IPS-15b (cell line): ENCODE measurements at regions not wholly inside any gene's neighbourhood (a gene's known extent, or its start where the extent isn't known, plus 50 kb on each side); places are given as distances from the start of the nearest gene placed in this dataset.

Experiments
- H3K27me3 ChIP-seq: one replicate; pipeline ENCODE4 v1.6.1; 2013; ENCODE audit warnings: low read length; ENCODE audit not compliant: control insufficient read depth, insufficient read depth
- H3K36me3 ChIP-seq: one replicate; pipeline ENCODE4 v1.6.1; 2013; ENCODE audit warnings: low read length; ENCODE audit not compliant: control insufficient read depth, insufficient read depth
- H3K4me1 ChIP-seq: one replicate; pipeline ENCODE4 v1.6.1; 2013; ENCODE audit warnings: mild to moderate bottlenecking, low read length; ENCODE audit not compliant: control insufficient read depth, insufficient read depth
- H3K4me3 ChIP-seq: one replicate; pipeline ENCODE4 v1.5.1; 2013; ENCODE audit warnings: low read depth, low read length
- H3K9ac ChIP-seq: one replicate; pipeline ENCODE4 v1.6.1; 2013; ENCODE audit warnings: low read depth, mild to moderate bottlenecking, low read length
- H3K9me3 ChIP-seq: one replicate; pipeline ENCODE4 v1.6.1; 2013; ENCODE audit warnings: mild to moderate bottlenecking, low read length; ENCODE audit not compliant: control insufficient read depth, insufficient read depth

- no peaks in the 10 kb centered on the region for H3K36me3 ChIP-seq
These were observed 101.1 kb upstream of the PLCB4 start for GRCh38 chr20:8967641-8968245.

GRCh38 chr20:8969146-8969583 is 99.7 kb upstream of the PLCB4 start:
- no peak overlapping the region for H3K4me3 ChIP-seq
- no peaks in the 10 kb centered on the region for H3K36me3 ChIP-seq
- no peaks in the 10 kb centered on the region for H3K27me3 ChIP-seq
- H3K9ac ChIP-seq: no peak overlapping the region
- H3K4me1 ChIP-seq: peaks cover 6% of the 10 kb centered on the region
- H3K9me3 ChIP-seq: no peaks in the 10 kb centered on the region

More at GRCh38 chr20:8967641-8968245, 101.1 kb upstream of the PLCB4 start:
- Histone ChIP-seq H3K9me3 (no peaks in the 10 kb centered on the region), H3K9ac (no peak overlapping the region), H3K4me1 (no peaks in the 10 kb centered on the region), H3K4me3 (no peak overlapping the region), H3K27me3 (no peaks in the 10 kb centered on the region)

- Histone ChIP-seq H3K36me3 (no peaks in the 10 kb centered on the region), H3K9me3 (no peaks in the 10 kb centered on the region), H3K27me3 (no peaks in the 10 kb centered on the region), H3K4me3 (no peak overlapping the region), H3K4me1 (peaks cover 6% of the 10 kb centered on the region), H3K9ac (no peak overlapping the region)
These were observed 97.1 kb upstream of the PLCB4 start for GRCh38 chr20:8971669-8972316.

GRCh38 chr20:8972963-8973705 is 95.8 kb upstream of the PLCB4 start:
- Histone ChIP-seq H3K4me1 (peaks cover 6% of the 10 kb centered on the region), H3K4me3 (no peak overlapping the region), H3K9ac (peak overlapping the region; percentile 10), H3K9me3 (no peaks in the 10 kb centered on the region), H3K27me3 (no peaks in the 10 kb centered on the region), H3K36me3 (no peaks in the 10 kb centered on the region)

- H3K36me3 ChIP-seq: no peaks in the 10 kb centered on the region
- peaks cover 6% of the 10 kb centered on the region for H3K4me1 ChIP-seq
- no peaks in the 10 kb centered on the region for H3K9me3 ChIP-seq
- H3K4me3 ChIP-seq: no peak overlapping the region
- H3K9ac ChIP-seq: no peak overlapping the region
- no peaks in the 10 kb centered on the region for H3K27me3 ChIP-seq
These were observed 94.7 kb upstream of the PLCB4 start for GRCh38 chr20:8974009-8974708.

- Histone ChIP-seq H3K4me3 (no peak overlapping the region), H3K36me3 (no peaks in the 10 kb centered on the region), H3K9me3 (no peaks in the 10 kb centered on the region), H3K9ac (no peak overlapping the region), H3K27me3 (no peaks in the 10 kb centered on the region), H3K4me1 (no peaks in the 10 kb centered on the region)
These were observed 87.4 kb upstream of the PLCB4 start for GRCh38 chr20:8981482-8981881.

GRCh38 chr20:8983478-8984345 is 85.2 kb upstream of the PLCB4 start:
- H3K36me3 ChIP-seq: no peaks in the 10 kb centered on the region
- H3K4me3 ChIP-seq: no peak overlapping the region
- H3K4me1 ChIP-seq: no peaks in the 10 kb centered on the region
- H3K27me3 ChIP-seq: no peaks in the 10 kb centered on the region
- H3K9ac ChIP-seq: no peak overlapping the region
- H3K9me3 ChIP-seq: no peaks in the 10 kb centered on the region

- H3K36me3 ChIP-seq: no peaks in the 10 kb centered on the region
- H3K9ac ChIP-seq: no peak overlapping the region
- no peaks in the 10 kb centered on the region for H3K9me3 ChIP-seq
- H3K4me1 ChIP-seq: no peaks in the 10 kb centered on the region
- H3K4me3 ChIP-seq: no peak overlapping the region
- no peaks in the 10 kb centered on the region for H3K27me3 ChIP-seq
These were observed 82.3 kb upstream of the PLCB4 start for GRCh38 chr20:8986631-8987030.

GRCh38 chr20:8990770-8991169 is 78.1 kb upstream of the PLCB4 start:
- Histone ChIP-seq H3K4me1 (no peaks in the 10 kb centered on the region), H3K27me3 (no peaks in the 10 kb centered on the region), H3K9ac (no peak overlapping the region), H3K4me3 (no peak overlapping the region), H3K36me3 (no peaks in the 10 kb centered on the region), H3K9me3 (no peaks in the 10 kb centered on the region)

- peaks cover 15% of the 10 kb centered on the region for H3K4me1 ChIP-seq
- no peaks in the 10 kb centered on the region for H3K27me3 ChIP-seq
- no peak overlapping the region for H3K9ac ChIP-seq
- no peaks in the 10 kb centered on the region for H3K36me3 ChIP-seq
- H3K4me3 ChIP-seq: no peak overlapping the region
- no peaks in the 10 kb centered on the region for H3K9me3 ChIP-seq
These were observed 74.8 kb upstream of the PLCB4 start for GRCh38 chr20:8994045-8994444.

- no peaks in the 10 kb centered on the region for H3K36me3 ChIP-seq
- peaks cover 15% of the 10 kb centered on the region for H3K4me1 ChIP-seq
- H3K27me3 ChIP-seq: no peaks in the 10 kb centered on the region
- H3K9me3 ChIP-seq: no peaks in the 10 kb centered on the region
- H3K4me3 ChIP-seq: no peak overlapping the region
- H3K9ac ChIP-seq: no peak overlapping the region
These were observed 73.1 kb upstream of the PLCB4 start for GRCh38 chr20:8995761-8996160.
